Activated CD8-positive, alpha-beta memory T cell treated with anti-CD3 and anti-CD28 coated beads, Interleukin-2, amount 50 U/mL, for 48 hours (primary cell): ENCODE measurements at regions not wholly inside any gene's neighbourhood (a gene's known extent, or its start where the extent isn't known, plus 50 kb on each side); places are given as distances from the start of the nearest gene placed in this dataset.
A peak's percentile ranks its signal among the peaks of the same experiment; 100 is the strongest.
"Not testable (repeated sequence)": the region's sequence is repeated elsewhere in the genome, so short reads cannot be mapped to it uniquely, and the experiment has no call there.

ENCODE experiments used
- DNase-seq: peaks from one replicate; pipeline ENCODE4 v3.0.0-alpha.2; 2020

- DNase-seq: no peak
These were observed 152.2 kb downstream of the LIPI start for GRCh38 chr21:14058566-14058965.

GRCh38 chr21:14057841-14058481 is 152.8 kb downstream of the LIPI start:
- not testable (repeated sequence) for DNase-seq

GRCh38 chr21:14057313-14057712 is 153.4 kb downstream of the LIPI start:
- DNase-seq: no peak

- DNase-seq: no peak
These were observed 154.0 kb downstream of the LIPI start for GRCh38 chr21:14056771-14057191.

- DNase-seq: not testable (repeated sequence)
These were observed 154.8 kb downstream of the LIPI start for GRCh38 chr21:14055746-14056515.

- no peak for DNase-seq
These were observed 156.1 kb downstream of the LIPI start for GRCh38 chr21:14054682-14055081.

GRCh38 chr21:14050121-14050520 is 160.6 kb downstream of the LIPI start:
- no peak for DNase-seq

- no peak for DNase-seq
These were observed 164.4 kb downstream of the LIPI start for GRCh38 chr21:14046401-14046800.

- DNase-seq: no peak
These were observed 170.4 kb downstream of the LIPI start for GRCh38 chr21:14040386-14040785.

- not testable (repeated sequence) for DNase-seq
These were observed 182.1 kb downstream of the LIPI start for GRCh38 chr21:14028619-14029018.

GRCh38 chr21:14027235-14027869 is 183.4 kb downstream of the LIPI start:
- DNase-seq: peak; percentile 90

GRCh38 chr21:14020108-14020507 is 190.6 kb downstream of the LIPI start:
- DNase-seq: not testable (repeated sequence)

GRCh38 chr21:14015841-14016240 is 194.9 kb downstream of the LIPI start:
- DNase-seq: not testable (repeated sequence)

- not testable (repeated sequence) for DNase-seq
These were observed 196.9 kb downstream of the LIPI start for GRCh38 chr21:14013623-14014498.

GRCh38 chr21:14013056-14013603 is 197.6 kb downstream of the LIPI start:
- DNase-seq: no peak

- no peak for DNase-seq
These were observed 198.3 kb downstream of the LIPI start for GRCh38 chr21:14012409-14012808.

GRCh38 chr21:14011751-14012150 is 199.0 kb downstream of the LIPI start:
- DNase-seq: not testable (repeated sequence)

- DNase-seq: not testable (repeated sequence)
These were observed 199.6 kb downstream of the LIPI start for GRCh38 chr21:14011149-14011548.

GRCh38 chr21:14010729-14011128 is 200.0 kb downstream of the LIPI start:
- no peak for DNase-seq

- not testable (repeated sequence) for DNase-seq
These were observed 200.8 kb downstream of the LIPI start for GRCh38 chr21:14009990-14010389.

- DNase-seq: not testable (repeated sequence)
These were observed 201.3 kb downstream of the LIPI start for GRCh38 chr21:14009238-14009981.

- not testable (repeated sequence) for DNase-seq
These were observed 202.3 kb downstream of the LIPI start for GRCh38 chr21:14008436-14008835.
